ENCODE measurements at regions not wholly inside any gene's neighbourhood (a gene's known extent, or its start where the extent isn't known, plus 50 kb on each side); places are given as distances from the start of the nearest gene placed in this dataset.

GRCh38 chr11:119863236-119863635 is 134.2 kb upstream of the NECTIN1 start:
- TF ChIP-seq POLR2A (IDR thresholded peaks at IDR 0.05; ENCODE audit: low read depth, low read length): no peak
- FAIRE-seq (no peak), DNase-seq (ENCODE audit: insufficient read length, low spot score) (no peak)

- no peak for TF ChIP-seq POLR2A (IDR thresholded peaks at IDR 0.05; ENCODE audit: low read depth, low read length)
- no peak for DNase-seq (ENCODE audit: insufficient read length, low spot score)
- no peak for FAIRE-seq
These were observed 132.2 kb upstream of the NECTIN1 start for GRCh38 chr11:119861160-119861559.

- DNase-seq (ENCODE audit: insufficient read length, low spot score): no peak
- no peak for FAIRE-seq
- TF ChIP-seq POLR2A (IDR thresholded peaks at IDR 0.05; ENCODE audit: low read depth, low read length): no peak
These were observed 131.6 kb upstream of the NECTIN1 start for GRCh38 chr11:119860561-119861094.

GRCh38 chr11:119859684-119860083 is 130.7 kb upstream of the NECTIN1 start:
- no peak for TF ChIP-seq POLR2A (IDR thresholded peaks at IDR 0.05; ENCODE audit: low read depth, low read length)
- FAIRE-seq: no peak
- no peak for DNase-seq (ENCODE audit: insufficient read length, low spot score)

- no peak for DNase-seq (ENCODE audit: insufficient read length, low spot score)
- no peak for TF ChIP-seq POLR2A (IDR thresholded peaks at IDR 0.05; ENCODE audit: low read depth, low read length)
- FAIRE-seq: no peak
These were observed 129.3 kb upstream of the NECTIN1 start for GRCh38 chr11:119858288-119858687.

- FAIRE-seq (no peak), DNase-seq (ENCODE audit: insufficient read length, low spot score) (no peak)
- no peak for TF ChIP-seq POLR2A (IDR thresholded peaks at IDR 0.05; ENCODE audit: low read depth, low read length)
These were observed 127.9 kb upstream of the NECTIN1 start for GRCh38 chr11:119856681-119857485.

- FAIRE-seq: no peak
- no peak for TF ChIP-seq POLR2A (IDR thresholded peaks at IDR 0.05; ENCODE audit: low read depth, low read length)
- no peak for DNase-seq (ENCODE audit: insufficient read length, low spot score)
These were observed 126.1 kb upstream of the NECTIN1 start for GRCh38 chr11:119855066-119855465.

GRCh38 chr11:119854521-119854920 is 125.5 kb upstream of the NECTIN1 start:
- FAIRE-seq (no peak), DNase-seq (ENCODE audit: insufficient read length, low spot score) (no peak)
- TF ChIP-seq POLR2A (IDR thresholded peaks at IDR 0.05; ENCODE audit: low read depth, low read length): no peak

GRCh38 chr11:119853581-119854360 is 124.8 kb upstream of the NECTIN1 start:
- no peak for TF ChIP-seq POLR2A (IDR thresholded peaks at IDR 0.05; ENCODE audit: low read depth, low read length)
- DNase-seq (ENCODE audit: insufficient read length, low spot score) (no peak), FAIRE-seq (no peak)

- DNase-seq (ENCODE audit: insufficient read length, low spot score) (no peak), FAIRE-seq (no peak)
- no peak for TF ChIP-seq POLR2A (IDR thresholded peaks at IDR 0.05; ENCODE audit: low read depth, low read length)
These were observed 123.7 kb upstream of the NECTIN1 start for GRCh38 chr11:119852741-119853140.

GRCh38 chr11:119850822-119851409 is 121.9 kb upstream of the NECTIN1 start:
- DNase-seq (ENCODE audit: insufficient read length, low spot score) (no peak), FAIRE-seq (no peak)
- no peak for TF ChIP-seq POLR2A (IDR thresholded peaks at IDR 0.05; ENCODE audit: low read depth, low read length)

GRCh38 chr11:119849872-119850271 is 120.9 kb upstream of the NECTIN1 start:
- FAIRE-seq (no peak), DNase-seq (ENCODE audit: insufficient read length, low spot score) (no peak)
- no peak for TF ChIP-seq POLR2A (IDR thresholded peaks at IDR 0.05; ENCODE audit: low read depth, low read length)

- TF ChIP-seq POLR2A (IDR thresholded peaks at IDR 0.05; ENCODE audit: low read depth, low read length): no peak
- DNase-seq (ENCODE audit: insufficient read length, low spot score): no peak
- no peak for FAIRE-seq
These were observed 118.9 kb upstream of the NECTIN1 start for GRCh38 chr11:119847853-119848252.

GRCh38 chr11:119846374-119846773 is 117.4 kb upstream of the NECTIN1 start:
- no peak for FAIRE-seq
- DNase-seq (ENCODE audit: insufficient read length, low spot score): no peak
- no peak for TF ChIP-seq POLR2A (IDR thresholded peaks at IDR 0.05; ENCODE audit: low read depth, low read length)

Data from H54 (cell line).